NB4 (cell line): ENCODE measurements at regions not wholly inside any gene's neighbourhood (a gene's known extent, or its start where the extent isn't known, plus 50 kb on each side); places are given as distances from the start of the nearest gene placed in this dataset.

Source experiments
- DNase-seq: peaks from one replicate; pipeline ENCODE4 v3.0.0; 2010; ENCODE audit warnings: low read depth
- H3K4me3 ChIP-seq: one replicate; pipeline ENCODE4 v1.5.1; 2011; ENCODE audit warnings: mild to moderate bottlenecking, low read depth, low read length, moderate library complexity
- CTCF ChIP-seq: IDR thresholded peaks from one replicate; pipeline ENCODE4 v1.5.1; 2012; ENCODE audit warnings: low read depth, low read length
- MAX ChIP-seq: IDR thresholded peaks from 2 replicates; pipeline ENCODE4 v1.6.1; 2011; ENCODE audit warnings: low read depth, low read length
- MYC ChIP-seq: IDR thresholded peaks from 2 replicates; pipeline ENCODE4 v1.6.1; 2011; ENCODE audit warnings: low read depth, low read length
- POLR2A ChIP-seq: IDR thresholded peaks from 2 replicates; pipeline ENCODE4 v1.6.1; 2011; ENCODE audit warnings: mild to moderate bottlenecking; ENCODE audit not compliant: insufficient read length; ENCODE audit errors: extremely low read depth

- no peak overlapping the region for H3K4me3 ChIP-seq
- TF ChIP-seq CTCF (no peak), MYC (no peak), MAX (no peak)
- DNase-seq = no peak
Measured at GRCh38 chr21:15254111-15254510, 189.3 kb upstream of the NRIP1 start.

GRCh38 chr21:15255261-15255660 lies 190.5 kb upstream of the NRIP1 start:
- H3K4me3 ChIP-seq = no peak overlapping the region
- DNase-seq = no peak
- TF ChIP-seq MYC (no peak), CTCF (no peak), POLR2A (no peak), MAX (no peak)

GRCh38 chr21:15255763-15256162 lies 191.0 kb upstream of the NRIP1 start:
- DNase-seq = no peak
- TF ChIP-seq POLR2A (no peak), MYC (no peak), MAX (no peak), CTCF (no peak)
- no peak overlapping the region for H3K4me3 ChIP-seq

- no peak overlapping the region for H3K4me3 ChIP-seq
- no peak for DNase-seq
- no peak for TF ChIP-seq CTCF
- no peak for TF ChIP-seq POLR2A
- TF ChIP-seq MAX = no peak
- no peak for TF ChIP-seq MYC
Measured at GRCh38 chr21:15256996-15257395, 192.2 kb upstream of the NRIP1 start.

GRCh38 chr21:15257646-15258045 lies 192.8 kb upstream of the NRIP1 start:
- TF ChIP-seq POLR2A (no peak), MAX (no peak), MYC (no peak), CTCF (no peak)
- no peak for DNase-seq

GRCh38 chr21:15259824-15260223 lies 195.0 kb upstream of the NRIP1 start:
- DNase-seq = no peak
- no peak overlapping the region for H3K4me3 ChIP-seq
- TF ChIP-seq CTCF = no peak
- no peak for TF ChIP-seq POLR2A
- TF ChIP-seq MAX = no peak
- no peak for TF ChIP-seq MYC

More at GRCh38 chr21:15257646-15258045, 192.8 kb upstream of the NRIP1 start:
- no peak overlapping the region for H3K4me3 ChIP-seq
